PC-3 (cell line): ENCODE measurements at regions not wholly inside any gene's neighbourhood (a gene's known extent, or its start where the extent isn't known, plus 50 kb on each side); places are given as distances from the start of the nearest gene placed in this dataset.

Experiments used
- EZH2 ChIP-seq: fragments of 300-600 bp; sonication (generic); IDR thresholded peaks from one replicate; pipeline ENCODE4 v1.6.1; 2017; ENCODE audit warnings: antibody characterized with exemption, mild to moderate bottlenecking, low read length; ENCODE audit not compliant: unreplicated experiment
- TF ChIP-seq, protein P1 (sequence below): fragments of 300-600 bp; sonication (generic); conservative IDR thresholded peaks from 2 replicates; pipeline ENCODE4 v1.5.1; 2017; ENCODE audit warnings: antibody characterized with exemption, low read depth, mild to moderate bottlenecking, low read length

GRCh38 chr14:61941421-61942150, 179.4 kb downstream of the SNAPC1 start:
- TF ChIP-seq, protein P1, sequence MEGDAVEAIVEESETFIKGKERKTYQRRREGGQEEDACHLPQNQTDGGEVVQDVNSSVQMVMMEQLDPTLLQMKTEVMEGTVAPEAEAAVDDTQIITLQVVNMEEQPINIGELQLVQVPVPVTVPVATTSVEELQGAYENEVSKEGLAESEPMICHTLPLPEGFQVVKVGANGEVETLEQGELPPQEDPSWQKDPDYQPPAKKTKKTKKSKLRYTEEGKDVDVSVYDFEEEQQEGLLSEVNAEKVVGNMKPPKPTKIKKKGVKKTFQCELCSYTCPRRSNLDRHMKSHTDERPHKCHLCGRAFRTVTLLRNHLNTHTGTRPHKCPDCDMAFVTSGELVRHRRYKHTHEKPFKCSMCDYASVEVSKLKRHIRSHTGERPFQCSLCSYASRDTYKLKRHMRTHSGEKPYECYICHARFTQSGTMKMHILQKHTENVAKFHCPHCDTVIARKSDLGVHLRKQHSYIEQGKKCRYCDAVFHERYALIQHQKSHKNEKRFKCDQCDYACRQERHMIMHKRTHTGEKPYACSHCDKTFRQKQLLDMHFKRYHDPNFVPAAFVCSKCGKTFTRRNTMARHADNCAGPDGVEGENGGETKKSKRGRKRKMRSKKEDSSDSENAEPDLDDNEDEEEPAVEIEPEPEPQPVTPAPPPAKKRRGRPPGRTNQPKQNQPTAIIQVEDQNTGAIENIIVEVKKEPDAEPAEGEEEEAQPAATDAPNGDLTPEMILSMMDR: no peak
- TF ChIP-seq EZH2: no peak
